GM21515 (cell line): ENCODE measurements at regions not wholly inside any gene's neighbourhood (a gene's known extent, or its start where the extent isn't known, plus 50 kb on each side); places are given as distances from the start of the nearest gene placed in this dataset.
A peak's percentile ranks its signal among the peaks of the same experiment; 100 is the strongest.
"Not testable (repeated sequence)": the region's sequence is repeated elsewhere in the genome, so short reads cannot be mapped to it uniquely, and the experiment has no call there.

Source experiments
- ATAC-seq: cut with Tn5 transposase; IDR thresholded peaks from one replicate; pipeline ENCODE4 v1.9.1; 2021; ENCODE audit not compliant: unreplicated experiment

GRCh38 chr2:145460112-145460511 lies 940.2 kb upstream of the ZEB2 start:
- no peak for ATAC-seq

DNA sequence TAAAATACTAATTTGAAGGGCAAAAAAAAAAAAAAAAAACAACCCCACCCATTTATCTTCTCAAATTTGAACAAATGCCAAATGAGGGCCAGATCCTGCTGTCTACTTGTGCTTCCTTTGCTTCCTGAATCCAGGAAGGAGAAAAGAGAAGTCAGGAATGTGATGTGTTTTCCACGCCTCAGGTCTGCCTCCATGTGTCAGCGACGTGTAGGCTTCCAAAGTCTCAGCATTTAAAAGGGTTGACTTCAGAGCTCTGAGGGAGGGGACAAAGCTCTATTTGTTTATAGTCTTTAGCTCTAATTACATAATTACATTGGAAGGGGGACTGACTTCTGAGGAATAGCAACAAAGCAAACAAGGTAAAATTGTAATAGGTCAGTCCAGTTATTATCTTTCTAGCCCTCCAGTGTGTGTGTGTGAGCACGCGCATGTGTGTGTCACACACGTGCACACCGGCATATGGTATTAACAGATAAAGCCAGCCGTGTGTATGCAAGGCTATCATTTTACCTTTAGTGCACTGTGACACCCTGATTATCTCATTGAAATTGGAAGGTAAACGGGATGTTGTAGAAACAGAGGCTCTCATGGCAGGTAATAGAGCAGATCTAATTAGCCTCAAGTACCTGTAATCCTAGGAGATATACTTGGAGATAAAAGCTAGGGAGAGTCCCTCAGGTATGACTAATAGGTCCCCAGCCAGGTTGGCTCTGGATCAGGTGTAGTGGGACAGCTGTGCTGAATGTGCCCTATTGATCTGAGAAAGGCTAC lies 911.4 kb upstream of the ZEB2 start:
- no peak for ATAC-seq

- no peak for ATAC-seq
Measured at GRCh38 chr2:145423809-145424208, 903.9 kb upstream of the ZEB2 start.

- no peak for ATAC-seq
Measured at GRCh38 chr2:145422576-145422975, 902.7 kb upstream of the ZEB2 start.

- ATAC-seq = no peak
Measured at GRCh38 chr2:145421841-145422240, 901.9 kb upstream of the ZEB2 start.

GRCh38 chr2:145416640-145417039 lies 896.7 kb upstream of the ZEB2 start:
- ATAC-seq = no peak

DNA sequence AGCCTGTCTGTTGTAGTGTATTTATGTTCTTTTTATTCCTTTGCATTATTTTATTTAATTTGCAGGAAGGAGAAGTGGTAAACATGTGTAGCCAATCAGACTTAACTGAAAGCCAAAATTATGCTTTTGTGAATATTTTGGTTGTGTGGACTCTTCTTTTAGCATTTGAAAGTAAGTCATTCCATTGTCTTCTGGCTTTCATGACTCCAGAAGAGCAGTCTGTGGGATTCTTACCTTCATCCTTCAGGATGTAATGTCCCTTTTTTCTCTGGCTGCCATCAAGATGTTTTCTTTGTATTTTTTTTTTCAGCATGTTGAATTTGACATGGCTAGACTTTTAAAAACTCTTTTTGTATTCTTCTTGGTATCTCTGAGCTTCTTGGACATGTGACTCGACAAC lies 895.2 kb upstream of the ZEB2 start:
- no peak for ATAC-seq

DNA sequence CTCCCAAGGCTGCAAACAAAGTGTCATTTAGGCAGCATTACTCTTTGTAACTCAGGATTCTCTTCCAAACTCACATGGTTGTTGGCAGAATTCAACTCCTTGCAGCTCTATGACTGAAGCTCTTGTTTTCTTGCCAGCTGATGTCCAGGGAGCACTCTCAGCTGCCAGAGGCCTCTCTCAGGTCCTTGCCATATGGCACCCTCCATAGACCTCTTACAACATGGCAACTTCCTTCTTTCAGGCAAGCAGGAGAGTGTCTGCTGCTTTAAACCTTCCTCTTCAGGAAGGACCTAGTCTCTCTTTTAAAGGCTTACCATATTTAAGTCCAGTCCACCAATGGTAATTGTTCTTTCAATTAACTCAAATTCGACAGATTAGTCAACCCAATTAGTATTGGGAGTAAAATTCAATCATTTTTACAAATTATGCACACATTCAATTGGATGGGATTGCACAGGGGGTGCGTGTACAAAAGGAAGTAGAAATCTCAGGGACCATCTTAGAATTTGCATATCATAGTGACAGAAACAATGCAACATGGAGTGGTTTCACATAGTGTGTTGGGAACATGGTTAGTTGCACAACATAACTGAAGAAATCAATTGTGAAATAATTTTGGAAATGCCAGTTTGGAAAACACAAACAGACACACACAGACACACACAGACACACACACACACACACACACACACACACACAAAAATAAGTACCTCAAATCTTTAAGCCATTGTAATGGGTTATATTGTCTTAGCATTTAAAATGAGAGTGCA lies 893.5 kb upstream of the ZEB2 start:
- ATAC-seq = no peak

- peak; percentile 25 for ATAC-seq
Measured at GRCh38 chr2:145412155-145412554, 892.2 kb upstream of the ZEB2 start.

DNA sequence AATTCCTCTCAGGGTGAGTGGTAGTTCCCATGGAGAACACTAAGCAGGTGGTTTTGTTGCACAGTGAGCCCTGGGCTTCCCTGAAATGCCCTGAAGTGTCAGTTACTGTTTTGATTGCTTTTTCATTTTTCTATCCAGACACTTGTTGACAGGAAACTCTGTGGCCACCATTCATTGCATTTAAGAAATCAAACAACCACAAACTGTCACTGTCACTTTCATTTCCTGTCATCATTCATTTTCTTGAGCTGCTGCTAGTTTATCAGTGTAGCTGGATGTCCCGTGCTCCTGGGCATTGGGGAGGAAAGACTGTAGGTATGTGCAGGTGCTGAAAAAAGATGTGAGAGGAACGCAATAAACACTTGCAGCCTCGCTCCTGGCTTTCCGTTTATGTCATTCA lies 891.6 kb upstream of the ZEB2 start:
- peak; percentile 96 for ATAC-seq

GRCh38 chr2:145410086-145410485 lies 890.2 kb upstream of the ZEB2 start:
- ATAC-seq = no peak

GRCh38 chr2:145408980-145409379 lies 889.1 kb upstream of the ZEB2 start:
- ATAC-seq = no peak

- no peak for ATAC-seq
Measured at GRCh38 chr2:145404690-145405089, 884.8 kb upstream of the ZEB2 start.

DNA sequence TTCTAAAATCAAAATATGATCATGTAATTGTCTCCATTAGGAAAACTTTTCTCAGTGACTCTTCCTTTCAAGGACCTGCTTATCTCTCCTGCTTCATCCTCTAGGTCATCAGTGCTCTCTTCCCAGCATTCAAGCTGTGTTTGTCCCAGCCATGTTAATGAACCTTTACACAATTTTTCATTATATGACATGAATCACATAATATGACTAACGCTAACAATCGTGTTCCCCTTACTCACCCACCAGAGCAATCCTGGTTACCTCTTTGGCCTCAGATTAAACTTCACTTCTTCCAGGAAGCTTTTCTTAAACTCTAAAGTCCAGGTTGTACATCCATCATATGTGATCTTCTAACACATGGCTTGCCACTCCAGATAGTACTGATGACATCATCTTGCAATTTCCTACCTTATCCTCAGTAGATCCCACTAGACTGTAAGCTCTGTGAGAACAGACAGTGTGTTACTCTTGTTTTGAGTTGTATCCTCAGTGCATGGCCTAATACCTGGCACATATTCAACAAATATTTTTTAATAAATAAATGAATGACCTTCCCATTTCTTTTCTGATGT lies 882.9 kb upstream of the ZEB2 start:
- ATAC-seq = no peak

DNA sequence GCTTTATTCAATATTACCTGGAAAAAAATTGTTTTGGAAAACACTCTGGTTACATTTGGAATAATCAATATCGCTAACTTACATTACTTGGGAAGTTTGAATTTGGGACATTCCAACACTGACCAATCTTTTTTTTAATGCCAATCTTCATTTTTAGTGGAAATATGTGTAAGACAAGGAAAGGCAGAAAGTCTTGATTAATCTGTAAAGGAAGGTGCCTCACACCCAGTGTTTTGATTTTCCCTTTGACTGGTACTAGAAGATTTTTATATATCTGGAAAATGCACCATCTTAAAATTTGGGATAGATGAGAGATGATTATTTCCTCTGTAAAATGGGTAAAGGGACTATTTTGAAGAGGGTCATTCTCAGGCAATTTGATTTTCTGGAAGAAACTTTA lies 879.2 kb upstream of the ZEB2 start:
- ATAC-seq = no peak

- no peak for ATAC-seq
Measured at GRCh38 chr2:145394181-145394580, 874.3 kb upstream of the ZEB2 start.

DNA sequence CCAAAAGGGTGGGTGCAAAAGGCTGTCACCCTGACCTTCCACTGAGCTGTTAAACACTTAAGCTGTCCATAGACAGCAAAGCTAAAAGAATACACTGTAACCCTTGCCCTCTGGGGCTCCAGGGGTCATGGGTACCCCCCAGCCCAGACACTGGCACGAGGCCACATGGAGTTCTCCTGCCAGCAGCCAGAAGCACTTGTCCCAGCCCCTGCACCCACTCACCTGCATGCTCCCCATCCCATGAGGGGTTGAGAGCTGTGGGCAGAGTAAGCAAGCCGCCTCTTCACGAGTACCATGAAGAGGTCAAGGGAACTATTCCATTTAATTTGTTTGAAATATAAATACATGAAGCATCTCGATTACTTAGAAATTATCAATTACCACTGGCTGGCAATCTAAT lies 867.1 kb upstream of the ZEB2 start:
- no peak for ATAC-seq

- no peak for ATAC-seq
Measured at GRCh38 chr2:145383961-145384360, 864.0 kb upstream of the ZEB2 start.

- no peak for ATAC-seq
Measured at GRCh38 chr2:145380436-145381017, 860.6 kb upstream of the ZEB2 start.

GRCh38 chr2:145379934-145380333 lies 860.0 kb upstream of the ZEB2 start:
- ATAC-seq = no peak

DNA sequence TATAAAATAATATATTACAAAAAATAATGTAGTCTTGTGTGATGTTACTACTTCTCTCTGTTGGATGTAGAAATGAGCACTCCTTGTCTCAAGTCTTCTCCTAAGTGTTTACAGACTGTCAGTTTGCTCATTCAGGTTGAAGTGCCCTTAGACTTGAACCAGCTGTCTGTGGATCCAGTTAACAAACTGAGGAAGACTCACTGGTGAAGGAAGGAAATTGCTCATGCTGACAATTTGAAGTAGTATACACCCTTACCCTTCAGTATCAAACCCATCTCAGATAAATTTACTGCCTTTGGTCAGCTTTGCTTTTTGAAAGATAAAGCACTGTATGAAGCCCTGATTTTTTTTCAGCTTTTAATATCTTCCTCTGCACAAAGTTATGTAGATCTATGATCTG lies 854.2 kb upstream of the ZEB2 start:
- ATAC-seq = no peak

DNA sequence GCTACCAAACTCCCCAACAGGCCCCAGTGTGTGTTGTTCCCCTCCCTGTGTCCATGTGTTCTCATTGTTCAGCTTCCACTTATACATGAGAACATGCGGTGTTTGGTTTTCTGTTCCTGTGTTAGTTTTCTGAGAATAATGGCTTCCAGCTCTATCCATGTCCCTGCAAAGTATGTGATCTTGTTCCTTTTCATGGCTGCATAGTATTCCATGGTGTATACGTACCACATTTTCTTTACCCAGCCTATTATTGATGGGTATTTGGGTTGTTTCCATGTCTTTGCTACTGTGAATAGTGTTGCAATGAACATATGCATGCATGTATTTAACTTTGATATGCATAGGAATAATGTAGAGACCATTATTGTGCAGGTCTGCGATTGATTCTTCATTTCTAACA lies 847.4 kb upstream of the ZEB2 start:
- ATAC-seq = not testable (repeated sequence)
